Left lung (tissue), 4 donors: ENCODE measurements at regions not wholly inside any gene's neighbourhood (a gene's known extent, or its start where the extent isn't known, plus 50 kb on each side); places are given as distances from the start of the nearest gene placed in this dataset.
A peak's percentile ranks its signal among the peaks of the same experiment; 100 is the strongest.

Source experiments
- ATAC-seq: fragments of 200-7000 bp; cut with Tn5 transposase; one replicate; pipeline ENCODE4 v1.9.1; 2020; ENCODE audit warnings: moderate library complexity
- DNase-seq, 4 donors: peaks; one replicate each; pipeline ENCODE4 v3.0.0-alpha.2; 2013 to 2020
- H3K27ac ChIP-seq, 2 donors: fragments of 200-600 bp; sonication (generic) in 1 of 2; one replicate each; pipeline versions ENCODE4 v1.5.0 to v1.8.0; 2020 to 2021
- H3K27me3 ChIP-seq, 2 donors: fragments of 200-600 bp; sonication (generic) in 1 of 2; one replicate each; pipeline versions ENCODE4 v1.5.0 to v1.8.0; 2020 to 2021
- H3K36me3 ChIP-seq, 2 donors: fragments of 200-600 bp; sonication (generic) in 1 of 2; one replicate each; pipeline versions ENCODE4 v1.5.0 to v1.8.0; 2020 to 2021
- H3K4me1 ChIP-seq, 2 donors: fragments of 200-600 bp; one replicate each; pipeline ENCODE4 v1.8.0; 2021
- H3K4me3 ChIP-seq, 2 donors: fragments of 200-600 bp; sonication (generic) in 1 of 2; one replicate each; pipeline versions ENCODE4 v1.5.0 to v1.8.0; 2020 to 2021; ENCODE audit warnings: mild to moderate bottlenecking in 1 of 2
- H3K9me3 ChIP-seq, 2 donors: fragments of 200-600 bp; sonication (generic) in 1 of 2; one replicate each; pipeline versions ENCODE4 v1.5.0 to v1.8.0; 2020 to 2021
- CTCF ChIP-seq, 2 donors: fragments of 200-600 bp; sonication (generic) in 1 of 2; IDR thresholded peaks; one replicate each; pipeline versions ENCODE4 v1.5.0 to v1.8.0; 2021; ENCODE audit warnings: antibody characterized with exemption in 2 of 2
- intact Hi-C, 2 donors: fragments of 100-400 bp; cut with DNase I; formaldehyde crosslinking; loops; one replicate each; pipeline versions ENCODE4 v1.11.2 to v1.14.2; 2022
- donor health status: DM: no; HTN: yes; CAD: no.
- donor health status: DM: no; HTN: no; CAD: no.

GRCh38 chr18:60888071-60888624 is 445.1 kb upstream of the CDH20 start:
- DNase-seq = no peak
- intact Hi-C loops = no loop called here
- Histone ChIP-seq H3K36me3 (no peaks in the 10 kb centered on the region), H3K9me3 (peaks cover 0 to 8% of the 10 kb centered on the region in 2 donors), H3K4me1 (no peaks in the 10 kb centered on the region), H3K4me3 (no peak overlapping the region), H3K27me3 (no peaks in the 10 kb centered on the region), H3K27ac (no peak overlapping the region)
- ATAC-seq = no peak
- no peak for TF ChIP-seq CTCF (IDR thresholded peaks at IDR 0.05)

GRCh38 chr18:60889442-60889841 is 443.8 kb upstream of the CDH20 start:
- Histone ChIP-seq H3K27me3 (no peaks in the 10 kb centered on the region), H3K9me3 (peaks cover 0 to 11% of the 10 kb centered on the region in 2 donors), H3K36me3 (no peaks in the 10 kb centered on the region), H3K4me1 (no peaks in the 10 kb centered on the region), H3K27ac (no peak overlapping the region), H3K4me3 (no peak overlapping the region)
- intact Hi-C loops = no loop called here
- DNase-seq (no peak), ATAC-seq (no peak)
- no peak for TF ChIP-seq CTCF (IDR thresholded peaks at IDR 0.05)

- DNase-seq = no peak
- intact Hi-C loops = no loop called here
These were observed 441.3 kb upstream of the CDH20 start for GRCh38 chr18:60891936-60892335.

GRCh38 chr18:60892441-60892840 is 440.8 kb upstream of the CDH20 start:
- H3K27me3 ChIP-seq = no peaks in the 10 kb centered on the region
- H3K36me3 ChIP-seq = no peaks in the 10 kb centered on the region
- no peak for TF ChIP-seq CTCF (IDR thresholded peaks at IDR 0.05)
- no peak for ATAC-seq
- intact Hi-C loops = no loop called here
- H3K4me1 ChIP-seq = no peaks in the 10 kb centered on the region
- H3K4me3 ChIP-seq = no peak overlapping the region
- H3K27ac ChIP-seq = no peak overlapping the region
- H3K9me3 ChIP-seq = peaks cover 0 to 11% of the 10 kb centered on the region in 2 donors
- DNase-seq = no peak

More at GRCh38 chr18:60891936-60892335, 441.3 kb upstream of the CDH20 start:
- H3K36me3 ChIP-seq = no peaks in the 10 kb centered on the region
- peaks cover 0 to 11% of the 10 kb centered on the region in 2 donors for H3K9me3 ChIP-seq
- H3K27me3 ChIP-seq = no peaks in the 10 kb centered on the region
- no peak for TF ChIP-seq CTCF (IDR thresholded peaks at IDR 0.05)
- H3K4me1 ChIP-seq = no peaks in the 10 kb centered on the region
- no peak overlapping the region for H3K4me3 ChIP-seq
- H3K27ac ChIP-seq = no peak overlapping the region
- no peak for ATAC-seq

GRCh38 chr18:60892855-60893254 is 440.4 kb upstream of the CDH20 start:
- H3K27me3 ChIP-seq = no peaks in the 10 kb centered on the region
- peak; percentile 95 for ATAC-seq
- DNase-seq = peak in 1 of 4 donors; percentile 57
- H3K36me3 ChIP-seq = no peaks in the 10 kb centered on the region
- TF ChIP-seq CTCF (IDR thresholded peaks at IDR 0.05) = no peak
- H3K4me3 ChIP-seq = no peak overlapping the region
- H3K9me3 ChIP-seq = peaks cover 0 to 11% of the 10 kb centered on the region in 2 donors
- H3K27ac ChIP-seq = no peak overlapping the region
- intact Hi-C loops = no loop called here
- H3K4me1 ChIP-seq = no peaks in the 10 kb centered on the region
